Large intestine (tissue), 3 donors: ENCODE measurements at regions not wholly inside any gene's neighbourhood (a gene's known extent, or its start where the extent isn't known, plus 50 kb on each side); places are given as distances from the start of the nearest gene placed in this dataset.

Experiments
- DNase-seq, 2 donors: peaks; one replicate each; pipeline versions ENCODE4 v3.0.0 to v3.0.0-alpha.2; 2013
- H3K27ac ChIP-seq: one replicate; pipeline ENCODE4 v1.5.1; 2013; ENCODE audit warnings: low read length
- H3K27me3 ChIP-seq: 2 replicates; pipeline ENCODE4 v1.6.1; 2013; ENCODE audit warnings: low read length; ENCODE audit not compliant: control insufficient read depth, insufficient read depth
- H3K36me3 ChIP-seq: 2 replicates; pipeline ENCODE4 v1.6.1; 2013; ENCODE audit warnings: low read length; ENCODE audit not compliant: control insufficient read depth, insufficient read depth
- H3K4me1 ChIP-seq: one replicate; pipeline ENCODE4 v1.6.1; 2013; ENCODE audit warnings: low read length; ENCODE audit not compliant: control insufficient read depth, insufficient read depth
- H3K4me3 ChIP-seq: one replicate; pipeline ENCODE4 v1.5.1; 2013; ENCODE audit warnings: low read length
- H3K9me3 ChIP-seq: one replicate; pipeline ENCODE4 v1.6.1; 2013; ENCODE audit warnings: mild to moderate bottlenecking, low read depth, low read length, moderate library complexity; ENCODE audit not compliant: control insufficient read depth
- WGBS: methylation state at CpG from one replicate; pipeline ENCODE4 v1.1.5; 2013; ENCODE audit warnings: low lambda C conversion rate; ENCODE audit not compliant: insufficient coverage; 5-methylcytosine and 5-hydroxymethylcytosine counted together

- Histone ChIP-seq H3K4me1 (no peaks in the 10 kb centered on the region), H3K27me3 (no peaks in the 10 kb centered on the region), H3K9me3 (peaks cover 8% of the 10 kb centered on the region), H3K4me3 (no peak overlapping the region), H3K36me3 (no peaks in the 10 kb centered on the region), H3K27ac (no peak overlapping the region)
- DNase-seq: no peak
- WGBS: 57% methylated on average over 1 of the region's 17 CpGs
These were observed 672.1 kb downstream of the TBC1D22A start for GRCh38 chr22:47434336-47435203.

DNA sequence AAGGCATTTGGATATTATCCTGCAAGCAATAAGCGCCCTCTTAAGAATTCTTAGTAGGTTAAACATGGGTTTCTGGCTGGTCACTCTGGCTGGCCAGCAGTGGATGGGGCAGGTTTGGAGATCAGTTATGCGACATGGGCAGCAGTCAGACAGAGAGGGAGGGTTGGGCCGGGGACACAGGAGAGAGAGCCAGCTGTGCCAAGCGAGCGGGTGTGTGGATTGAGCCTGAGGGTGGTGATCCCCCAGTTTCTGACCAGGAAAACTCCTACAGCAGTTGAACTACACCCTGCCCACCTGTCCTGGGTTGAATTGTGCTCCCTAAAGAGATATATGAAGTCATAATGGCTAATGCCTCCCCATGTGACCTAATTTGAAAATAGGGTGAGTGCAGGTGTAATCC lies 671.2 kb downstream of the TBC1D22A start:
- DNase-seq: no peak
- no peaks in the 10 kb centered on the region for H3K4me1 ChIP-seq
- whole genome bisulfite sequencing: no CpG with 5 or more reads among the region's 5 CpGs
- no peak overlapping the region for H3K4me3 ChIP-seq
- H3K27me3 ChIP-seq: no peaks in the 10 kb centered on the region
- H3K9me3 ChIP-seq: peaks cover 8% of the 10 kb centered on the region
- H3K27ac ChIP-seq: no peak overlapping the region
- H3K36me3 ChIP-seq: no peaks in the 10 kb centered on the region

DNA sequence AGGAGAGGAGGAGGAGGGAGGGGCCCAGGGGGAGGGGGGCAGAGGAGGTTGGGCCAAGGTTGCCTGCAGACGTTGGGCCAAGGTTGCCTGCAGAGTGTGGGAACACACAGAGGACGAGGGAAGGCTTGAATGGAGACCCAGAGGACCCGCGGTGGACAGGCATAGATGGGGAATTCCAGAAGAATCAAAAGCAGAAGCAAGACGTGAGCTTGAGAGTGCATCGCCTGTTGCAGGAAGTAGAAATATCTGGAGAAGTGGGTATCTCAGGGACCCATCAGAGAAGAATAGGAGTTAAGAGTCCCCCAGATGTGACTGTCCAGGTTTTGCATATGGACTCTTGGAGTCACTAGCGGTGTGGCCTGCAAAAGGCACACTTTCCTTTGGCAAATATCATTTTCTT lies 670.2 kb downstream of the TBC1D22A start:
- Histone ChIP-seq H3K27ac (no peak overlapping the region), H3K27me3 (no peaks in the 10 kb centered on the region)
- 80% methylated on average over 2 of the region's 7 CpGs for whole genome bisulfite sequencing

DNA sequence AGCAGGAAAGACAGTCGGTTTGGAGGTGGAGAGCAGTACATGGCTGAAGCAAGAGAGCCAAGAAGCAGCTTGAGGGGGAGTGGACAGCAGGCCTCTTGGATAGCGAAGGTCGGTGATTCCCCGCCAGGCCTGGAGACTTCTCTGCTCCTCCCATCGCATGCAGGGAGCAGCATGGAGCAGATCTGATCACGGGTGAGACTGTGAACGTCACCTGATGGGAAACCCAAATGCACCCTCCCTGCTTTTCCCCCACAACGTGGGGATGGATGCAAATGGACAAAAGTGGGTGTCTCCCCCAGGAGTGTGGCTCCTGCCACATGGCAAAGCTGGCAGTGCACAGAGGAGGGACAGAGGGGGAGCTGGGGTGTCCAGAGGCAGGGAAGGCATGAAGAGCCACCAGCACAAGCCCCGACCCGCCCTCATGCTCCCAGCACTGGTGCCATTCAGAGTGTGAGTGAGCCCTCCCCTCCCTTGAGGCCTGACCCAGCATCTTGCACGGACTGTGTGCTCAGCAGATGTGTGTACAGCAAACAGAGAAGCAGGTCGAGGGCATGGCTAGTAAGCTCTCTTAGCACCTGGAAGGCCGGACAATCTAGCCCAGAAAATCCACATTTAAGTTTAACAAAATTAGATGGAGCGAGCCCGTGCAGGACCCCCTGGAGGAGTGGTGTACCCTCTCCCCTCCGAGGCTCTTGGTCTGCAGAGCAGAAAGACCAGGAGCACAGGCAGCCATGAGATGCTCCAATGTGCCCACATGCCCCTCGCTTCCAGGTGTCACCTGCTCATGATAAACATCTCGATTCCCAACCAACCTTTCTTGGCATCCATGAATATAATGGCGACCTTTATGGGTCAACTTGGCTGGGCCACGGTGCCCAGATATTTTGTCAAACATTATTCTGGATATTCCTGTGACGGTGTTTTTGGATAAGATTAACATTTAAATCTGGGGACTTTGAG lies 661.7 kb downstream of the TBC1D22A start:
- Histone ChIP-seq H3K9me3 (peaks cover 4% of the 10 kb centered on the region), H3K36me3 (no peaks in the 10 kb centered on the region), H3K4me3 (no peak overlapping the region), H3K4me1 (no peaks in the 10 kb centered on the region), H3K27me3 (no peaks in the 10 kb centered on the region), H3K27ac (no peak overlapping the region)
- no peak for DNase-seq
- 67% methylated on average over 1 of the region's 21 CpGs for WGBS

More for the DNA sequence above, 670.2 kb downstream of the TBC1D22A start:
- no peak for DNase-seq
- no peaks in the 10 kb centered on the region for H3K4me1 ChIP-seq
- no peak overlapping the region for H3K4me3 ChIP-seq
- peaks cover 8% of the 10 kb centered on the region for H3K9me3 ChIP-seq
- no peaks in the 10 kb centered on the region for H3K36me3 ChIP-seq

- Histone ChIP-seq H3K9me3 (peaks cover 4% of the 10 kb centered on the region), H3K27me3 (no peaks in the 10 kb centered on the region), H3K4me1 (no peaks in the 10 kb centered on the region), H3K36me3 (no peaks in the 10 kb centered on the region), H3K27ac (no peak overlapping the region), H3K4me3 (no peak overlapping the region)
- no CpG with 5 or more reads among the region's 9 CpGs for WGBS
- no peak for DNase-seq
These were observed 660.8 kb downstream of the TBC1D22A start for GRCh38 chr22:47423266-47423665.

DNA sequence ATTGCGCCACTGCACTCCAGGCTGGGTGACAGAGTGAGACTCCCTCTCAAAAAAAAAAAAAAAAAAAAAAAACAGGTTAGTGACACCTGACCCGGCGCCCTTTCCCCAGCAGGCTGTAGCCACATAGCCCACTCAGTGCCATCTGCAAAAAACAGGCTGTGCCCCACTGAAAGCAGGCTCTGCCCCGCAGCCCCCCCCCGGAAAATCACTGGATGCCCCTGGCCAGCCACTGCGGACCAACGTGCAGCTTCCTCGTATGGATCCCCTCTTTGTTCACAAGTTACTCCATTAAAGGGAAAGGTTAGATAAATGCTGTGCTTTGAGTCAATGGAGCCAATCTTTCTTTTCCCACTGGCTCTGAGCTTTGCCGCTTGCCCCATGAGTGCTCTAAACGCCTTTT lies 660.3 kb downstream of the TBC1D22A start:
- Histone ChIP-seq H3K27ac (no peak overlapping the region), H3K27me3 (no peaks in the 10 kb centered on the region), H3K4me1 (no peaks in the 10 kb centered on the region), H3K36me3 (no peaks in the 10 kb centered on the region), H3K4me3 (no peak overlapping the region), H3K9me3 (peaks cover 4% of the 10 kb centered on the region)
- DNase-seq: no peak
- whole genome bisulfite sequencing: 100% methylated on average over 1 of the region's 10 CpGs

GRCh38 chr22:47421846-47422245 lies 659.4 kb downstream of the TBC1D22A start:
- H3K36me3 ChIP-seq: no peaks in the 10 kb centered on the region
- peaks cover 4% of the 10 kb centered on the region for H3K9me3 ChIP-seq
- no peaks in the 10 kb centered on the region for H3K4me1 ChIP-seq
- H3K4me3 ChIP-seq: no peak overlapping the region
- 100% methylated on average over 1 of the region's 9 CpGs for WGBS
- H3K27me3 ChIP-seq: no peaks in the 10 kb centered on the region
- H3K27ac ChIP-seq: no peak overlapping the region
- DNase-seq: no peak

GRCh38 chr22:47420211-47420610 lies 657.8 kb downstream of the TBC1D22A start:
- no peak for DNase-seq
- peaks cover 4% of the 10 kb centered on the region for H3K9me3 ChIP-seq
- no peak overlapping the region for H3K27ac ChIP-seq
- no peak overlapping the region for H3K4me3 ChIP-seq
- WGBS: no CpG with 5 or more reads among the region's 3 CpGs
- no peaks in the 10 kb centered on the region for H3K27me3 ChIP-seq
- H3K4me1 ChIP-seq: no peaks in the 10 kb centered on the region
- H3K36me3 ChIP-seq: no peaks in the 10 kb centered on the region

DNA sequence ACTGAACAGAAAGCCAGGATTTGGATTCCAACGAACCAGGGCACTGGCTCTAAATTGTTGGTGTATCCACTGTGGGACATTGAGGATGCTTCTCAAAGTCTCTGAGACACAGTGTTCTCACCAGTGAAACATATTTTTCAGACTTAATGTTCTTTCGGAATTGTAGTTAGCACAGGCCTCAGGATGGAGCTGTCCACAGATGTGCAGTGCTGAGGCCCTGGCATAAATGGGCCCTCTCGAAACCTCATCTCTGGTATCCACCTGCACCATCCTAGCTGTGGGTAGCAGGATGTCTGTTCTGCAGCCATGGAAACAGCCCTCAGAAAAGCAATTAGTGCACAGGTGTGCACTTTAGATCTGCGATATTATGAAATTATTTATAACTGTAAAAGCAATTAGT lies 656.8 kb downstream of the TBC1D22A start:
- DNase-seq: no peak
- Histone ChIP-seq H3K27me3 (no peaks in the 10 kb centered on the region), H3K4me3 (no peak overlapping the region), H3K36me3 (no peaks in the 10 kb centered on the region), H3K4me1 (no peaks in the 10 kb centered on the region), H3K9me3 (no peaks in the 10 kb centered on the region), H3K27ac (no peak overlapping the region)
- no CpG with 5 or more reads among the region's 4 CpGs for WGBS

DNA sequence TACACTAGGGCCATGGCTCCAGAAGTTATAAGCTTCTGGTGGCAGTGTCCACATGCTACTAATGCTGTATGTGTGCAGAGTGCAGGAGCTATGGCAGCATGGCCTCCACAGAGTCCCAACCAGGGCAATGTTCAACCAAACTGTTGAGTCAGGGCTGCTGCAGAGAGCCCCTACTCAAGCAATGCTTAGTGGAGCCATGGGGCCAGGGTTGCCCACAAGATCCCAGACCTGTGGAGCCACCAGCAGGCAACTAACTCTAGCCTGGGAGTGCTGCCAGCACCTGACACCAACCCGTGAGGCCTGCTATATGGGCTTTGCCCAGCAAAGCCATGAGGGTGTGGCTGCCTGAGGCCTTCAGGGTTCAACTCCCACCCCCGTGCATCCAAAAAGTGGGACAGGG lies 655.2 kb downstream of the TBC1D22A start:
- H3K4me3 ChIP-seq: no peak overlapping the region
- no CpG with 5 or more reads among the region's 2 CpGs for WGBS
- DNase-seq: no peak
- H3K27ac ChIP-seq: no peak overlapping the region
- no peaks in the 10 kb centered on the region for H3K4me1 ChIP-seq
- H3K36me3 ChIP-seq: no peaks in the 10 kb centered on the region
- no peaks in the 10 kb centered on the region for H3K27me3 ChIP-seq
- no peaks in the 10 kb centered on the region for H3K9me3 ChIP-seq
